ENCODE measurements at regions not wholly inside any gene's neighbourhood (a gene's known extent, or its start where the extent isn't known, plus 50 kb on each side); places are given as distances from the start of the nearest gene placed in this dataset.

DNA sequence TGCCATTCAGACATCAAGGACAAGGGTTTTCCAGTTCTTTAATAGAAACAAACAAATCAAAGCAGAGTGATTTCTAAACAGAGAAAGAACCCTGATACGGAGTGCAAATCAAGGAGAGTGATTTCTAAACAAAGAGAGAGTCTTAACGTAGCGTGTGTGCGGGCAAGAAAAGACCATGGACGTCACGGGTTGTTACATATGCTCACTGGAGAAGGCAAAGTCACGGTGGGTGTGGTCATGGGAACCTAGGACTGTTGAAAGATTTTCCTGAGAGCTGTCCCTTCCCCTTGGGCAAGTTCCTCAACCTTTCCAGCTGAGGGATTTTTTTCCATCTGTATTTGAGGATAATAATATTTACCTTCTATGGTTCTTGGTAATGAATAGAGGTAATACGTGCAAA lies 95.0 kb upstream of the SLC34A2 start:
- no peak overlapping the region for H3K4me3 ChIP-seq (ENCODE audit: low read depth, low read length)
- TF ChIP-seq, protein P1, sequence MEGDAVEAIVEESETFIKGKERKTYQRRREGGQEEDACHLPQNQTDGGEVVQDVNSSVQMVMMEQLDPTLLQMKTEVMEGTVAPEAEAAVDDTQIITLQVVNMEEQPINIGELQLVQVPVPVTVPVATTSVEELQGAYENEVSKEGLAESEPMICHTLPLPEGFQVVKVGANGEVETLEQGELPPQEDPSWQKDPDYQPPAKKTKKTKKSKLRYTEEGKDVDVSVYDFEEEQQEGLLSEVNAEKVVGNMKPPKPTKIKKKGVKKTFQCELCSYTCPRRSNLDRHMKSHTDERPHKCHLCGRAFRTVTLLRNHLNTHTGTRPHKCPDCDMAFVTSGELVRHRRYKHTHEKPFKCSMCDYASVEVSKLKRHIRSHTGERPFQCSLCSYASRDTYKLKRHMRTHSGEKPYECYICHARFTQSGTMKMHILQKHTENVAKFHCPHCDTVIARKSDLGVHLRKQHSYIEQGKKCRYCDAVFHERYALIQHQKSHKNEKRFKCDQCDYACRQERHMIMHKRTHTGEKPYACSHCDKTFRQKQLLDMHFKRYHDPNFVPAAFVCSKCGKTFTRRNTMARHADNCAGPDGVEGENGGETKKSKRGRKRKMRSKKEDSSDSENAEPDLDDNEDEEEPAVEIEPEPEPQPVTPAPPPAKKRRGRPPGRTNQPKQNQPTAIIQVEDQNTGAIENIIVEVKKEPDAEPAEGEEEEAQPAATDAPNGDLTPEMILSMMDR (IDR thresholded peaks at IDR 0.05; ENCODE audit: low read depth, low read length, missing control alignments), result no peak
- in situ Hi-C loops (cut with HindIII; ENCODE audit: low sequenced_read_pairs), result no loop called here
- DNase-seq (ENCODE audit: low read depth), result no peak

DNA sequence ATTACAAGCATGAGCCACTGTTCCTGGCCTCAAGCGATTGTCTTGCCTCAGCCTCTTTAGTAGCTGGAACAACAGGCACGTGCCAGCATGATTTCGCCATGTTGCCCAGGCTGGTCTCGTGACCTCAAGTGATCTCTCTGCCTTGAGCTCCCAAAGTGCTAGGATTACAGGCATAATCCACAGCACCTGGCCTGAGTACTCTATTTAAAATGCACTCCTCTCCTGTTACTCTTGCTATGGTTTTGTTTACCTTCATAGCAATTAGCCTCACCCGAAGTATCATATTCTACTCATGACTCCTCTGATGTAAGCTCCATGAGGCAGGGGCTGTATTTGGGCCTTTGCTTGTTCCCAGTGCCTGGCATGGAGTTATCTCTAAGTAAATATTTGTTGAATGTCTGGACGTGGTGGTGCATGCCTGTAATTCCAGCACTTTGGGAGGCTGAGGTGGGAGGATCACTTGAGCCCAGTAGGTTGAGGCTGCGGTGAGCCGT lies 92.5 kb upstream of the SLC34A2 start:
- in situ Hi-C loops (cut with HindIII; ENCODE audit: low sequenced_read_pairs), result no loop called here
- TF ChIP-seq, protein P1 (IDR thresholded peaks at IDR 0.05; ENCODE audit: low read depth, low read length, missing control alignments), result no peak

DNA sequence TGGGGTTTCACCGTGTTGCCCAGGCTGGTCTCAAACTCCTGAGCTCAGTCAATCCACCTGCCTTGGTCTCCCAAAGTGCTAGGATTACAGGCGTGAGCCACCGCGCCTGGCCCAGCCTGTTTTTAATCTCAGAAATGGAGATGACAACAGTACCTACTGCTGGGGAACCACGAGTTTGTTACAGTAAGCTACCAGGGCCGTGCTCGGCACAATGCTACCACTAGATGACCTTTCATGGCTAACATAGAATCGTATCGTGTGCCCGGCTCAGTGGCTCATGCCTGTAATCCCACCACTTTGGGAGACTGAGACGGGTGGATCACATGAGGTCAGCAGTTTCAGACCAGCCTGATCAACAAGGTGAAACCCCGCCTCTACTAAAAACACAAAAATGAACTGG lies 90.8 kb upstream of the SLC34A2 start:
- DNase-seq (ENCODE audit: low read depth), result no peak
- in situ Hi-C loops (cut with HindIII; ENCODE audit: low sequenced_read_pairs), result no loop called here
- TF ChIP-seq, protein P1 (IDR thresholded peaks at IDR 0.05; ENCODE audit: low read depth, low read length, missing control alignments), result no peak
- H3K4me3 ChIP-seq (ENCODE audit: low read depth, low read length), result no peak overlapping the region

More for the DNA sequence above, 92.5 kb upstream of the SLC34A2 start:
- no peak overlapping the region for H3K4me3 ChIP-seq (ENCODE audit: low read depth, low read length)
- DNase-seq (ENCODE audit: low read depth), result no peak

DNA sequence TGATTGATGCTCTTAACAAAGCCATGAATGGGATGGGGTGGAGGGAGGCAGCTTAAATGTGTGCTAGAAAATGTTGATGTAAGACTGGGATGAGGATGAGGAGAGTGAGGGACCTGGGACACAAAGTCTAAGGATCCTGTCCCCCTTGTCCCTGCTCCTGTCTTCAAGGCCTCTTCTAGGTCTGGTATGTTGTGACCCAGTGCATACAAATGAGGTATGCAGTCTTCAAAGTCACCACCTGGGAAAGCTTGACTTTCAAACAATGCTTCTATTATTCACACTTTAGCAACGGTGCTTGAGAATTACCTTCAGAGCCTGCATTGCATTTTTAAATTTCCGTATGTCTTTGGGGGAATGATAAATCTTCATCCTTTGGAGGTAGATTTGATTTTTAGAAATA lies 88.4 kb upstream of the SLC34A2 start:
- H3K4me3 ChIP-seq (ENCODE audit: low read depth, low read length), result no peak overlapping the region
- TF ChIP-seq, protein P1 (IDR thresholded peaks at IDR 0.05; ENCODE audit: low read depth, low read length, missing control alignments), result no peak
- in situ Hi-C loops (cut with HindIII; ENCODE audit: low sequenced_read_pairs), result no loop called here
- DNase-seq (ENCODE audit: low read depth), result no peak

DNA sequence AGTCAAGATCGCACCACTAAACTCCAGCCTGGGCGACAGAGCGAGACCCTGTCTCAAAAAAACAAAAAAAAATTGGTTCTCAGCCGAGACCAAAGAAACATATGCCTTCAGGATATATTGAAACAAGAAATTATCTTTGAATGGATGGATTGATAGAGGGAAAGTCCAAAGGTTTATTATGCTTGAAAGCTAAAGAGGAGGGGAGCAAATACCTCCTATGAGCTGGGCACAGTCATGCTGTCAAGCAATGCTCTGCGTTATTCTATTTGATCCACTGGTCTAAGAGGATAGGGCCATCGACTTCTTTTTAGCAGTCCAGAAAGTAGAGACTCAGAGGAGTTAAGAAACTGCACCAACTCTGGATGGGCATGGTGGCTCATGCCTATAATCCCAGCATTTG lies 85.9 kb upstream of the SLC34A2 start:
- H3K4me3 ChIP-seq (ENCODE audit: low read depth, low read length), result no peak overlapping the region
- TF ChIP-seq, protein P1 (IDR thresholded peaks at IDR 0.05; ENCODE audit: low read depth, low read length, missing control alignments), result no peak
- in situ Hi-C loops (cut with HindIII; ENCODE audit: low sequenced_read_pairs), result loop anchor here (10.0 kb wide), 1 partner anchor 75 kb away; no protein-coding TSS in a partner anchor

DNA sequence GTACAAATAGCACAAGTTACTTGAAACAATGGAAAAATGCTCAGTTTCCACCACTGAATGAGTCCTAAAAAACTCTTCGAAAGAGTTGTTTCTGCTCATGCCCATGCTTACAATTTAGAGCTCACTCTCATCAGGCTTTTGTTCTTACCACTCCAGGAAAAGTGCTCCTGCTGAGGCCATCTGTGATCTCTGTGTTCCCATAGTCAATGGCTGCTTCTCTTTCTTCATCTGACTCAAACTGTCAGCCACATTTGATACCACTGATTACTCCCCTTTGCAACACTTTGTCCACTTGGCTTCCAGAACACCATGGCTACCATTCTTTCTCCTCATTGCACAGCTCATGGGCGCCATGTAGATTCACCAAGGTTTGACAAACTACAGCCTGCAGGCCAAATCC lies 80.0 kb upstream of the SLC34A2 start:
- H3K4me3 ChIP-seq (ENCODE audit: low read depth, low read length), result no peak overlapping the region
- in situ Hi-C loops (cut with HindIII; ENCODE audit: low sequenced_read_pairs), result loop anchor here (10.0 kb wide), 1 partner anchor 69 kb away; no protein-coding TSS in a partner anchor
- TF ChIP-seq, protein P1 (IDR thresholded peaks at IDR 0.05; ENCODE audit: low read depth, low read length, missing control alignments), result no peak
- DNase-seq (ENCODE audit: low read depth), result no peak

More for the DNA sequence above, 85.9 kb upstream of the SLC34A2 start:
- no peak for DNase-seq (ENCODE audit: low read depth)
